DMS53 treated with DMSO at 0.1 percent for 48 hours (cell line): ENCODE measurements at regions not wholly inside any gene's neighbourhood (a gene's known extent, or its start where the extent isn't known, plus 50 kb on each side); places are given as distances from the start of the nearest gene placed in this dataset.

ENCODE experiments used
- DNase-seq: peaks from one replicate; lab custom pipeline; 2025; ENCODE audit not compliant: unreplicated experiment; lab: John Stamatoyannopoulos, UW

DNA sequence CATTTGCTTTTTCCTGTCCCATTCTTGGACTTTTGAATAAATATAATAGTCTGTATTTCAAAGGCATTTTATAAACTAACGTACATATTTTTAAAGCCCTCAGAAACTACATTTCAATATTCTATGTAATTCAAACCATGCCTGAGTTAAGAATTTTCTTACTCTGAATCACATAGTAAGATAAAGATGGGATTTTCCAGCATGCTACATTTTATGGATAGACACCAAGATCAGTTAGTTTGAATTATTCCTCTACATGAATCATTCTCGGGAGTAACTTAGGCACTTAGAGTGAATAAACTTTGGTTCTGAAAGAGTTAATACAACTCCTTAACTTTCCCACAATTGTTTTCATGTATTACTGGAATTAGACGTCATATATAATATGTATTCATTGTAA is 713.3 kb upstream of the CBLB start:
- no peak for DNase-seq

DNA sequence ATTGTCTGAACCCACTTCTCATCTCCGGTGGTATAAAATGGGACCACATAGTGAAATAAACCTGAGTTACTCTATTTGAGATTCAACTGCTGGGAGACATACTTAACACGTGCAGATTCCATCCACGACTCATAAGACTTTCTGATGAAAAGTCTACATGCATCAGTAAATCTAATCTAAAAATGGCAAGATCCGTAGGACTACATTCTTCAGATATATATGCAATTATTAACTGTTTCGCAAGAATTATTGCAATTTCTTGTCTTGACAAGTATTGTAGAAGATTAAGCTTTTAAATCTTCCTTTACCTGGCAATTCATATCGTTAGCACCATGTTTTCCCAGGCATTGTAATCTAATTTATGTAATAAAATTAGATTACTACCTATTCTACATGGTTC is 718.7 kb upstream of the CBLB start:
- DNase-seq, result no peak

DNA sequence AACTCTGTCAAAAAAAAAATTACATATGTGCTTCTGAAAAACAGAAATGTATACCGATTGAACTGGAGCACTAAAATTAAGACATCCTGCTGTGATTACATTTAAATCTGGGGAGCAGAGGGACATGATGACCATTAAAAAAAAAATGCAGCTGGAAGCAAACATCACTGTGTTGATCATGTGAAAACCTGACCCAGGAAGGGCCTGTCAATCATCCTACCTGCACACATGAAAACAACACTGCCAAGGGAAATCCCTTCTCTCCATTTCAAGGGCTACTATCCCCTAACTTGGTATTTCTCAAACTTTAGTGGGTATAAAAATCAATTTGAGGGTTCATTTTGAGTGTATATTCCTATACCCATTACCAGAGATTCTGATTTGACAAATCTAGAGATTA is 719.9 kb upstream of the CBLB start:
- no peak for DNase-seq

DNA sequence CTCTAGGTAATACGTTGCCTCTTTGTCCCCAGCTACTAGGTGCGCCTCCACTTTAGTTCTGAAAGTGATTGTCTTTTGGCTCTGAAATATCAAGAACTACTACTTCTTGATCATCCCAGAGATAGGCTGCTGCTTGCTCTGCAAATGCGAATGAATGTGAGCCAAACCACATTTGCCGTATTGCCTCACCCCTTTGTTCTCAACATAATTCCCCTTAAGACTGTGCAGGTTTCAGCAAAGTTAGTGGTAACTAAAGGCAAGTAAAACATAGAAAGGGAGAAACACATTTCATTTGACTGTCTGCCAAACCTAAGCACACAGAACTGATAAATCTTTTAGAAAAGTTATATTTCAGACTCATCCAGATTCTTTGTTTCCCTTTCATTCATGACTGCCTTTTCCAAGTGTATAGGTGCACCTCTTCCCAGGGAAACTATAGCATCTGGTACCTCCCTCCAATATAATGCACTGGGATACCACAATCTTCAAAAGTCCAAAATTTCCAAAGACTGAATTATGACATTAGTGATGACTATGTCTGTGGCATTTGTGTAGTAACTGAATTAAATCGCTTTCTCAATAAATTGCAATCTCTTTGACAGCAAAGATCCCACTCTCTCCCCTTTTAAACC is 720.6 kb upstream of the CBLB start:
- DNase-seq, result no peak

DNA sequence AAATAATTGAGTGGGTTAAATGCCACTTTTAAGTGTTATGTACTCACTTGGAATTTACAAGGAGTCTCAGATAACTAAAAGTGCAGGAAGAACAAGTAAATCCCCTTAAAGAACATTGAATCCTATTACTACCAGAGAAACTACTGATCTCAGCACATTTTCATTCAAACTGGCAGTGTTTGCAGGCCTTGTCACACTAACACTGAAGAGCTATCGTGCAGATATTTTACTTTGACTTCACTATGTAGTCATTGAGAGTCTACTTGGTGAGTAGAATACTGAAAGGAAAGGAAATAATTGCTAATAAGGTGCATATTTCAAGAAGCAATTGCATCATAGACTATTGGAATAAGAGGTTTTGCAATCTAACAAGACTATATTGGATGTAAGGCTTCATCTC is 721.4 kb upstream of the CBLB start:
- DNase-seq, result no peak

DNA sequence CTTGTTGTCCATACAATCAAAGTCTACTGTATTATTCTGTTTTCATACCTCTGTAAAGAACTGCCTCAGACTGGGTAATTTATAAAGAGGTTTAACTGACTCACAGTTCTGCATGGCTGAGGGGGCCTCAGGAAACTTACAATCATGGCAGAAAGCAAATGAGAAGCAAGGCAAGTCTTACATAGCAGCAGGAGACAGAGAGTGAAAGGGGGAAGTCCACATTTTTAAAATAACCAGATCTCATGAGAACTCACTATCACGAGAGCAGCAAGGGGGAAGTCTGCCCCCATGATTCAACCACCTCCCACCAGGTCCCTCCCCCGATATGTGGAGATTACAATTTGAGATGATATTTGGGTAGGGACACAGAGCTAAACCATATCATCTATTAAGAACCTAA is 724.6 kb upstream of the CBLB start:
- no peak for DNase-seq

DNA sequence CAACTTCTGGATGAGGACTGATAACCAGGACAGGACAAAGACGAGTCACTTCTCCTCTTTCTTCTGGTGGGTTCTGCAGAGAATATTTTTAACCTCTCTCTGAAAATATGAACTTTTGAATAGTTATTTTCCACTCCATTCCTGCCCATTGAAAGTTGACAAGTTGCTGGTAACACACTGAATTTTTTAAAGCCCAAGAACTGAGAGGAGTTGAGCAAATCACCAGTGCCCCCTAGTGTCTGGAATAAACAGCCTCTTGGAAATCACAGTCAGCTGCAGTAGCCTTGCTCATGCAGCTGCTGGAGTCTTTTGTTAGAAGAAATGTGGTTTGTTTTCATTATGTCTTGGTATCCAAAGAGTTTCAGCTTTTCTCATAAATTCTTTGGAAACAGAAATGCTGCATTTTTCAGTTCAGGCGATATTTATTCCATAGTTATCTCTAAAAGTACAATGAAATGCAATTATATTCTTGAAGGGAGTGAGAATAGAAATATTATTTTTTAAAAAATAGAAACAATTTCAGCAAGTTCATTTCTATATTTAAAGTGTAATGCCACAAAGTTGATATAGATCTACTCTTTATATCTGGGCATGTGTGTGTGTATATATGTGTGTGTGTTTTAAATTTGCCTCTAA is 741.0 kb upstream of the CBLB start:
- DNase-seq, result peak; percentile 43

DNA sequence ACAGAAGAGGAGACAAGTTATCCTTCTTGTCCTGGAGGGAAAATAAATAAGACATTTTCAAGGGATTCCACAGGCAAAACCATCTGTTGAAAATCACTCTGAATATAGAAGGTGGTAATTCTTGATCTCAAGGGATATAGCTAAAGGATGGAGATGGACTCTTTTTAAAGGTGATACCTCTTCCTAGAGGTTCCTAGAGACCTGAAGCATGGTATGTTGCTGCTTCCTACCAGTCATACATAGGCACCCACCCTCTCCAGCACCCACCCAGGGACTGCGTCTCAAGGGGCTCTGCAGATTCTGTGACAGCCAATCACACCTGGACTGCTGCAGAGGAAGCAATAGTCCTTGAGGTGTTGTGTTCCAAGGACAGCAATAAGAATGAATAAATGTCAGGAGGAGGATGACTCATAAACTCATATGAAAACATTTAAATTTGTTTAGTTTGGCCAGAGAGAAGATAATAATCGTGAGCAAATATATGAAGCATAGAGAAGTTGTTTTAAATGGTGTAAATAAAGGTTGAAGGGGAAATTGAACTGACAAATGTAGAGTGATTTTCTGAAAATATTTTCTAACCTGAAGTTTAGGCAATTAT is 741.6 kb upstream of the CBLB start:
- peak; percentile 2 for DNase-seq

DNA sequence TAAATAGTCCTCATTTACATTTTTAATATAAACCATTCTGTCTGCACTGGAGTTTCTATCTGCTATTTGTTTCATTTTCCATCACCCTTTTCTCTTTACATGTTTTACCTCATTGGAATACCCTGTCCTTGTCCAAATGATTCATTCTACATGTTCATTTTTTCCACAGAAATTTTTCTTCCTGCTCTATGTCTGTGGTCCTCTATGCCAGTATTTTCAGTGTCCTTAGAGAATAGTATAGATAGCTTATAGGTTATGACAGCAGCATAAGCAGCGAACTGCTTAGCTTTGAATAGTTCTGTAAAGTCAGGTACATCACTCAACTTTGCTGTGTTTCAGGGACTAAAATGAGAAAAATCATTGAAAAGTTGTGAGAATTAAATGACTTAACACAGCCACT is 742.3 kb upstream of the CBLB start:
- no peak for DNase-seq

DNA sequence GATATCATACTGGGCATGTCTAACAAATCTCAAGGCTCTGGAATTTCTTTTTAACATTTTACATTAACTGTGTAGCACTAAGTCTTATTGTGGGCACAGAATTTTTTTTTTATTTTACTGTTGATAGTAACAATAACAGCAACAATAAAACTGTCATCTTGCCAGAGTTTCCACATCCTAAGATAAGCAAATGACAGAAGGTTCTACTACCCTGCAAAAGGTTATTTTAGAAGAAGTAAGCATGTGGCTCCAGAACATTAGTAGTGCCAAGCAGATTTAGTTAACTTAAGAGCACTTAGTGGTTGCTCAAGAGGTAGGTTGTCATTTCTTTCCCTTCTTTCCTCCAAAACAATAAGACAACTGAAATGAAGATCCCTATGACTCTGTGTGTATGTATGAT is 743.0 kb upstream of the CBLB start:
- DNase-seq, result no peak

DNA sequence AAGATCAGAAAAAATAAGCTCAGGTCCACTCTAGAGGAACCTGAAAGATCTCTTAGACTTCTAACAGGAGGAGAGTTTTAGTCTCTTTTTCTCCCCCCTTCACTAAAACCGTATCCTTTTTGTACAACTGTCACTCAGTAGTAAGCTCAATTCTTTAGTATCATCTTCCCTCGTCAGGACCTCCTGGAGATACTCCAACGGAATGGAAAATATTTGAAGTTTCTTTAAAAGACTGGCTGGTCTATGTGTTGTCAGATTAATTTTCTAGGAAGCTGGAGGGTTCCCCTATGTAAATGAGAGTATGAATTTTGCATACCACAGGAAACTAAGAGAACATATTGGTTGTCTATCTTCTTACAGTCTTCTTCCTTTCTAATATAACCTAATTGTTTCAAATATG is 747.7 kb upstream of the CBLB start:
- no peak for DNase-seq

DNA sequence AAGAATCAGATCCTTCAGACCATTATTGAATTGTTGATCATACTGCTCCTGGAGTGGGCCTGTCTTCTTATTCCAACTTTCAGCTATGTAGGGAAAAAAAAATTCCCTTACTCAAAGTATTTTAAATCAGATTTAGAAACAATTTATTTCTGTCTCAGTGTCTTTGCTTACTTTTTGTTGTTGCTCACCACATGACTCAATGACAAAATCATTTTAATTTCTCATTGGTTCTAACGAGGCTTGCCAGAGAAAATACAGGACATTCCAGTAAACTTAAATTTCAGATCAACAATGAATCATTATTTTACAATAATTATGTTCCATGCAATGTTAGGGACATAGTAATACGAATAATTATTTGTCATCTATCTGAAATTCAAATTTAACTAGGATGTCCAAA is 748.5 kb upstream of the CBLB start:
- no peak for DNase-seq

DNA sequence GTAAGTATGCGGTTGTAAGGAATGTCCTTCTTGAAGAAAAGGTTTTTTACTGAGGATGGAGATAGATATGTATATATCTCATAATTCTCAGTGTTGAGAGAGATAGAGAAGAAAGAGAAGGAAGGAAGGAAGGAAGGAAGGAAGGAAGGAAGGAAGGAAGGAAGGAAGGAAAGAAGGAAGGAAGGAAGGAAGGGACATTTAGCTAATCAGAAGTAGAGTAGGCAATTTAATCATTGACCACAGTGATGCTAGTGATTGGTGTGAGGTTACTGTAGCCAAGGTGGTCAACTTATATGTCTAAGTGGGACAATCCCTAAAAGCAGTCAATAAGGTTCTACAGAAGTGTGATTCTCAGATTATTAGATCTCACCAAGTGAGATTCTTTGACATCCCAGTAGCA is 751.8 kb upstream of the CBLB start:
- no peak for DNase-seq

DNA sequence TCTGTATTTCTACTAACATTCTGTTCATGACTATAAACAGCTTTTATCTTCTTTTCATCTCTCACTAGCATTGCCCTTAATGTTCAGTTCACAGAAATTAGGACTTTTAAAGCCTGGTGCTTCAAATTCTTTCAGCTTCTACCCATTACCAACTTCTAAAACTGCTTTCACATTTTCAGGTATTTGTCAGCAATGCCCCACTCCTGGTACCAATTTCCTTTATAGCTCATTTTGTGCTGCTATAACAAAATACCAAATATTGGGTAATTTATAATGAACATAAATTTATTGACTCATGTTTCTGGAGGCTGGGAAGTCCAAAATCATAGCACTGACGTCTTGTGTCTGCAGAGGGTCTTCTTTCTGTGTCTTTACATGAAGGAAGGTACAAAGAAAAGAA is 753.1 kb upstream of the CCDC54 start:
- DNase-seq, result no peak

DNA sequence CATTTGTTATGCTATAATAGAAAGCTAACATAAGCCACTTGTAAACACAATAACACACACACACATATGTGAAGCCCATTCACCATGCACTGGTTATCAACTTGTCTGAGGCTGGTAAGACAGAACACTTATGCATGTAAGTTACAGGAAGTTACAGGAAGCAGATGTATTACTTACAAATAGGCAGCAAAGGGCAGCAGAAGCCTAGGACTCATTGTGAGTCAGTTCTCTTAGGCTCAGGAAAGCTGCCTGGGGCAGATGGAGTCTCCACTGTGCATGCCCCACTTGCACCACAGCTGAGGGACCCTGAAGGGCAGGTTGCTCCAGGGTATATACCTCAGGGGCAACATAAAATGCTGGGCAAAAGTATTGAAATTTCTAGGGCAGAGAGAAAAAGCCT is 748.8 kb upstream of the CCDC54 start:
- peak; percentile 22 for DNase-seq

DNA sequence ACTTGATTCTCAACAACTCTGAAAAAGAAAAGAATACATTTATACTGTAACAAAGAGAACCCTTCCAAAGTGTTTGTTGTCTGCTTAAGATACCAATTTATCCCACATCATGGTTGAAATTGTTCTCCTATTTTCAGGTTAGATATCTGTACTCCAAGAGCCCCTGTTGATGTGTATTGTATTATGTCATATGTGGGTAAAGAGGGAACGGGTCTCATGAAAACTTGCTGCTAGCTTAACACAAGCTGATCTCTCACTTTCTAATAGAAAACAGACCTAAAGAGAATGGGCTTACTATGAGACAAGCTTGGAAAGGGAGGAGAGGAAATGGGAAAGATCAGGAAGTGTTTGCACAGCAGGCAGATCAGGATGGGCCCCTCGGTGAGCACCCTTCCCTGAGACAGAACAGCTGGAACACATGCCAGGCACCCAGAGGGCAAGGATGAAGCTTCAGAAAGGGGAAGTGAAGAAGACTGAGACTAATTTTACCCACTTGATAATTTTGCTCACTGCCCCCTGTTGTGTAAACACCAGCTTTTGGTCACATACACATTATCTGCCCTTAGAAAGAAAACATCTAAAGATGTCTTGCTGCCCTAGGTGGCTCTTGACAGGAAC is 747.9 kb upstream of the CCDC54 start:
- no peak for DNase-seq

DNA sequence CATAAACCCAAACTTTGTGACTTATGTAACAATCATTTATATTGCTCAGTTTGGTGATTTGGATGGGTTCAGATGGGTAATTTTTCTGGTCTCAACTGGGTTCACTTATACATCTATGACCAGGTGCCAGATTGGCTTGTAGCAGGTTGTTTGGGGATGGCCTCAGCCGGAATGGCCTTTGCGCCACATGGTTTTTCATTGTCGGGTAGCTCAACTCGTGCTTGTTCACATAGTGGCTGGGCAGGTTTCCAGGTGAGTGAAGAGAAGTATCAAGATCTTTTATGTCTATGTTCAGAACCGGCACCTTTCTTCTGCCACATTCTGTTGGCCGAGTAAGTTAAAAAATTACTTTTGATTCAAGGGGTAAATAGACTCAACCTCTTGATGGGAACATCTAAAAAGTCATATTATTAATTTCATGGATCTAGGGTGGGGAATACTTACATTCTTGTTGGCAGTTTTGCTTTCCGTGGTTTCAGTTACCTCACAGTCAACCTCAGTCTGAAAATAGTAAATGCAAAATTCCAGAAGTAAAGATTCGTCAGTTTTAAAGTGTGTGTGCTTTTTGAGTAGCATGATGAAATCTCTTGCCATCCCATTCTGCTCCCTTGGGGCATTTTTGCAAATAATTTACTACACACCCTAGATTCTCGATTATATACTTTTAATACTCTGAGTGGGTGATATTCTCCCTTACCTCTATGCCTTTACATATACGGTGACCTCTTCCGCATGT is 745.7 kb upstream of the CCDC54 start:
- DNase-seq, result no peak

DNA sequence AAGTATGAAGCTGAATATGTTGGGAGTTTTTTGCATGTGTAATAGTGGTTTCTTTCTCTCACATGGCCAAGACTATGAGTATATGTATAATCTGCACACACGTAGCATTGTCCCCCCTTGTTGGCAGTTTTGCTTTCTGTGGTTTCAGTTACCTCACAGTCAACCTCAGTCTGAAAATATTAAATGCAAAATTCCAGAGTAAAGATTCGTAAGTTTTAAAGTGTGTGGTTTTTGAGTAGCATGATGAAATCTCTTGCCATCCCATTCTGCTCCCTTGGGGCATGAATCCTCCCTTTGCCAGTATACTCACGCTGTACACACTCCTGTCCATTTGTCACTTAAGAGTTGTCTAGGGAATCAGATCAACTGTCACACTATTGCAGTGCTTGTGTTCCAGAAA is 742.0 kb upstream of the CCDC54 start:
- DNase-seq, result no peak

DNA sequence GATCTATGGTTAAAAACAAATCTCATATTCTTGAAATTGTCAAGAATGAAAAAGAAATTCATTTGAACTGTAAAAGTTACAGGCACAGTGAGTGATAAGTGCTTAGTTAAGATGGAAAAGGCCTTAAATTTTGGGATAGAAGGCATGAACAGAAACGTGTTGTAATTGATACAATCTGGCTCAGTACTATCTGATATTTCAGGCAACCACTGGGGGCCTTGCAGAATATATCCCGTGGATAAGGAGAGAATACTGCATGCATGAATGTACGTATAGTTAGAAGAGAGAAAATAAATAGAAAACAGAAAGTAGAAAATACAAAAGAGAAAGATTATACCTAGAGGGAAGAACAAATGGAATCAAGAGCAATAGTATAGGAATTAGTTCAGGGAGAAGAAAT is 741.4 kb upstream of the CCDC54 start:
- no peak for DNase-seq

DNA sequence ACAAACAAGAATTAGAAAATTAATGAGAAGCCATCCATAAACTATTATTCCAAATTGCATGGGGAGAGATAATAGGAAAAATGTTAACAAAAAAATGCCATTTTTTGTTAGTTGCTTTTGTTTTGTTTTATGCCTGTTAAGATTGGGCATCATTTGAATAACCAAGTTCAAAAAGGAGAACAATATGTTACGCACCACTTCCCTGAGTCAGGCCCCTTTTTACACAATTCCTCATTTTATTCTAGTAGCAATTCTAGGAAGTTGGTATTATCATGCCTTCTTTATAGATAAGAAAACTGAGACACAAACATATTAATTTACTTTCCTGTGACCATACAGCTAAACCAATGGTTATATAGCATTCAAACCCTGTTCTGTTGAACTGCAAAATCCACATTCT is 736.9 kb upstream of the CCDC54 start:
- no peak for DNase-seq

DNA sequence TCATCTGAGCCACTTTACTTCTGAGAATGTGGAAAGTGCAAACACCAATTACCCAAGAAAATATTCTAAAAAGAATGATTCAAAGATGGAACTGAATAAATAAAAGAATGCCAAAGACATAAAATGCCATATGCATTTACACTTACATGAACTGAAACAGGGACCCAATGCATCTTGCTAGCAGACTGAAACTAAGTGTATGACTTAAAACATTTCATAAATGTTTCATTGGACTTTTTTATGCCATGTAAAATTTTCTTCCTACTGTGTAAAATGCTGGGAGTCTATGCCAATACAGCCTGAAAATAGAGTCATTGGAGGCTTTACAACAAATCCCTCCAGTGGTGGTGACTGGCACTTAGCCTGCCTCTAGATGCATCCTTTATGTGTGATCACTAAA is 735.1 kb upstream of the CCDC54 start:
- no peak for DNase-seq

DNA sequence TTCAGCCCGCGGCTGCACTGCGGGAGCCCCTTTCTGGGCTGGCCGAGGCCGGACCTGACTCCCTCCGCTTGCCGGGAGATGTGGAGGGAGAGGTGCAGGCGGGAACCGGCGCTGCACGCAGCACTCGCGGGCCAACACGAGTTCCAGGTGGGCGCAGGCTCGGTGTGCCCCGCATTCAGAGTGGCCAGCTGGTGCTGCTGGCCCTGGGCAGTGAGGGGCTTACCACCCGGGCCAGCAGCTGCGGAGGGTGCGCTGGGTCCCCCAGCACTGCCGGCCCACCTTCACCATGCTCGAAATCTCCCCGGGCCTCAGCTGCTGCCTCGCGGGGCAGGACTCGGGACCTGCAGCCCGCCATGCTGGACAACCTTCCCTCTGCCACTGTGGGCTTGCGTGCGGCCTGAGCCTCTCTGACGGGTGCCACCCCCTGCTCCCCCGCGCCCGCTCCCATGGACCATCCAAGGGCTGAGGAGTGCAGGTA is 733.5 kb upstream of the CCDC54 start:
- no peak for DNase-seq
